PFSK-1 (cell line): ENCODE measurements at regions not wholly inside any gene's neighbourhood (a gene's known extent, or its start where the extent isn't known, plus 50 kb on each side); places are given as distances from the start of the nearest gene placed in this dataset.

ENCODE experiments used
- FOXP2 ChIP-seq: optimal IDR thresholded peaks from 2 replicates; pipeline ENCODE3; 2011; ENCODE audit warnings: borderline replicate concordance, control low read depth, inconsistent platforms; ENCODE audit not compliant: insufficient read depth; ENCODE audit errors: extremely low read length, extremely low read depth
- POLR2AphosphoS5 ChIP-seq: IDR thresholded peaks from 2 replicates; pipeline ENCODE4 v1.6.1; 2012; ENCODE audit warnings: low read depth, mild to moderate bottlenecking, control low read depth, low read length, moderate library complexity
- SIN3A ChIP-seq: IDR thresholded peaks from 2 replicates; pipeline ENCODE4 v1.6.1; 2012; ENCODE audit warnings: mild to moderate bottlenecking, low read length, moderate library complexity, borderline replicate concordance; ENCODE audit not compliant: insufficient read depth
- TAF1 ChIP-seq: IDR thresholded peaks from 2 replicates; pipeline ENCODE4 v1.6.1; 2012; ENCODE audit warnings: low read length, control low read depth, borderline replicate concordance; ENCODE audit not compliant: insufficient read depth
- TF ChIP-seq, protein P1 (sequence below), 2 experiments: IDR thresholded peaks; 2 replicates each; pipeline versions ENCODE4 v1.6.1 to v1.8.0; 2011 to 2012; ENCODE audit warnings: low read depth in 2 of 2, low read length in 2 of 2, control low read depth in 1 of 2, inconsistent platforms in 1 of 2, mild to moderate bottlenecking in 1 of 2, moderate library complexity in 1 of 2; ENCODE audit not compliant: insufficient read depth in 1 of 2

DNA sequence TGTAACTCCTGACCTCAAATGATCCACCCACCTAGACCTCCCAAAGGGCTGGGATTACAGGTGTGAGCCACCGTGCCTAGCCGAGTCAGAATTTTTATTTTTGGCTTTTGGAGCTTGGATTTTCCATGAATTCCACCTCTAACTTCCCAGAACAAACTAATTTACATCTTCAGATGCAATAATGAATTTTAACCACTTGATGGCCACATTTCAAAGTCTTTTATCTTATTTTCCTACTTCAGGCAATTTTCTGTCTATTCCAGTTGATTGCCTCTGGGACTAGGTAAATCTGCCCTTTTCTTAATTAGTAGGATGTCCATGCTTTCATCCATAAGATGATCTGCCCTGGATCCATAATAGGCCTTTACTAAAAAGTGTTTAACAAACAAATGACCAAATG lies 156.4 kb upstream of the ANKFN1 start:
- no peak for TF ChIP-seq FOXP2
- TF ChIP-seq TAF1, result no peak
- TF ChIP-seq POLR2AphosphoS5, result no peak
- TF ChIP-seq SIN3A, result no peak
- TF ChIP-seq, protein P1, sequence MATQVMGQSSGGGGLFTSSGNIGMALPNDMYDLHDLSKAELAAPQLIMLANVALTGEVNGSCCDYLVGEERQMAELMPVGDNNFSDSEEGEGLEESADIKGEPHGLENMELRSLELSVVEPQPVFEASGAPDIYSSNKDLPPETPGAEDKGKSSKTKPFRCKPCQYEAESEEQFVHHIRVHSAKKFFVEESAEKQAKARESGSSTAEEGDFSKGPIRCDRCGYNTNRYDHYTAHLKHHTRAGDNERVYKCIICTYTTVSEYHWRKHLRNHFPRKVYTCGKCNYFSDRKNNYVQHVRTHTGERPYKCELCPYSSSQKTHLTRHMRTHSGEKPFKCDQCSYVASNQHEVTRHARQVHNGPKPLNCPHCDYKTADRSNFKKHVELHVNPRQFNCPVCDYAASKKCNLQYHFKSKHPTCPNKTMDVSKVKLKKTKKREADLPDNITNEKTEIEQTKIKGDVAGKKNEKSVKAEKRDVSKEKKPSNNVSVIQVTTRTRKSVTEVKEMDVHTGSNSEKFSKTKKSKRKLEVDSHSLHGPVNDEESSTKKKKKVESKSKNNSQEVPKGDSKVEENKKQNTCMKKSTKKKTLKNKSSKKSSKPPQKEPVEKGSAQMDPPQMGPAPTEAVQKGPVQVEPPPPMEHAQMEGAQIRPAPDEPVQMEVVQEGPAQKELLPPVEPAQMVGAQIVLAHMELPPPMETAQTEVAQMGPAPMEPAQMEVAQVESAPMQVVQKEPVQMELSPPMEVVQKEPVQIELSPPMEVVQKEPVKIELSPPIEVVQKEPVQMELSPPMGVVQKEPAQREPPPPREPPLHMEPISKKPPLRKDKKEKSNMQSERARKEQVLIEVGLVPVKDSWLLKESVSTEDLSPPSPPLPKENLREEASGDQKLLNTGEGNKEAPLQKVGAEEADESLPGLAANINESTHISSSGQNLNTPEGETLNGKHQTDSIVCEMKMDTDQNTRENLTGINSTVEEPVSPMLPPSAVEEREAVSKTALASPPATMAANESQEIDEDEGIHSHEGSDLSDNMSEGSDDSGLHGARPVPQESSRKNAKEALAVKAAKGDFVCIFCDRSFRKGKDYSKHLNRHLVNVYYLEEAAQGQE (IDR thresholded peaks at IDR 0.05; ENCODE audit: insufficient read depth in 1 of 2, low read depth in 2 of 2, low read length in 2 of 2), result no peak

GRCh38 chr17:56000411-56000810 lies 152.9 kb upstream of the ANKFN1 start:
- TF ChIP-seq, protein P1 (IDR thresholded peaks at IDR 0.05; ENCODE audit: insufficient read depth in 1 of 2, low read depth in 2 of 2, low read length in 2 of 2), result no peak
- no peak for TF ChIP-seq SIN3A
- no peak for TF ChIP-seq FOXP2
- no peak for TF ChIP-seq TAF1
- no peak for TF ChIP-seq POLR2AphosphoS5

DNA sequence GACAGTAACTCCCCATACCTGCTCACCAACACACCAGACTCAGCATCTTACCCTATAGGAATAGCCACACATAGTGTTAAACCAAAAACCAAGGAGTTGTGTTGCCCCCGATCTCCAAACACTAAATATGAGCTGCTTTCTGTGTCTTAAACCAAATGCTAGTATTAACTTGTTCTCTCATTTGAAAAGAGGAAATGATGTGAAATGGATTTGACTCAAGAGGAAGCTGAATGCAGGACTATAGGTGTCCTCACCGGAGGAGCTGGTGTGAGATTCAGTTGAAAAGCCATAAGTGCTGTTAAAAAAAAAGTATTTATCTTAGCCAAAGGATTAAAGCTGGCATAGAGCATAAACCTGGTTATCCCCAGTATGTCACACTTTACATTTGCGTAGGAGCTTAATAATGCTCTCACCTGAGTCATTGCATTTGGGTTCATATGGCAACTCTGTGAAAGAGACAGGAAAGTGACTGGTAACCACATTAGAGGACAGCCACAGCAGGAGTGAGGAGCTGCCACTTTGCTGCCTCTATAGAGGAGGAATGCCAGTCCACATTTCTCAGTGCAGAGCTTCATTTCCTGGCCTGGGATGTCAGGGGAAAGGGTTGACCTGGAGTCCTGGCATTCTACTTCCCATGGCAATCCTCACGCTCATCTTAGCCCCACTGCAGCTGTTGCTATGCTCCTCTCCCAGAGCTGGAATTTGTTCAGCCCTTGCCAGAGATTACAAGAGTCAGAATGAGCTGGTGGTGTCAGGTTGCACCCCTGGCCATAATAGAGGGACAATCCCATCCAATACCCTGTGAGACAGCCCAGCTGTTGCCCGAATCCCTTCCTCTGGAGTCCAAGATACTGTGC lies 143.3 kb upstream of the ANKFN1 start:
- TF ChIP-seq FOXP2 (no peak), TAF1 (no peak), SIN3A (no peak), POLR2AphosphoS5 (no peak)
- TF ChIP-seq, protein P1 (IDR thresholded peaks at IDR 0.05; ENCODE audit: insufficient read depth in 1 of 2, low read depth in 2 of 2, low read length in 2 of 2), result no peak

DNA sequence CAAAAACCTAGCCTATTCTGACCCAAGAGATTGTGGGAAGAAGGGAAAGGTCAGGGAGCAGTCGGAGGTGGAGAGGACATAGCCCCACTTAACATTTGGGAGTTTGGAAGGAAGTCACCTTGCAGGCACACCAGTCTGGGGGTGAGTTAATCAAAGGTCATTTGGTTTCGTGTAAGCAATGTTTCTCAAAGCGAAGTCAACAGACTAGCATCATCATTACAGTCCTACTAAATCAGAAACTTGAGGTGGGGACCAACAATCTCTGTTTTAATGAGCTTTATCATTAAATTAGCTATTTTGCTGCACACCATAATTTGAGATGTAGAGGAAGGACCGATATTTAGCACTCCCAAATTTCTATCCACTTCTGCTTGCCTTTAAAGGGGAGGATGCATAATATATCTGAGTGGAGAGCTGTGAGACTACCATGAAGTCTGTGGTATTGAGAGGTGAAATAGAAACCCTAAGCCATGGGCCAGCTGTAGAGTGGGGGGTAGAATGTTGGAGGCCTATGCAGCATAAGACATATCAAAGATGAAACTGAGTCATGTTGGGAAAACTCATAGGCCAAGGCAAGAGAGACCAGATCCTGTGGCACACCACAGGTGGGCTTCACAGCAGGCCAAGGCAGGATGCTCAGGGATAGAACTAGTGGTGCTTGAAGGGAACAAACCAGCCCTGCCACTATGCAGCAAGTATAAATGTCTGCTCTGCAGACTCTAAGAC lies 141.7 kb upstream of the ANKFN1 start:
- TF ChIP-seq TAF1, result no peak
- TF ChIP-seq FOXP2, result no peak
- no peak for TF ChIP-seq SIN3A

- TF ChIP-seq FOXP2, result no peak
- TF ChIP-seq SIN3A, result no peak
- TF ChIP-seq, protein P1 (IDR thresholded peaks at IDR 0.05; ENCODE audit: insufficient read depth in 1 of 2, low read depth in 2 of 2, low read length in 2 of 2), result no peak
- TF ChIP-seq POLR2AphosphoS5, result no peak
- TF ChIP-seq TAF1, result no peak
Measured at GRCh38 chr17:56018211-56018610, 135.1 kb upstream of the ANKFN1 start.
